GM12878 (cell line): ENCODE measurements at regions not wholly inside any gene's neighbourhood (a gene's known extent, or its start where the extent isn't known, plus 50 kb on each side); places are given as distances from the start of the nearest gene placed in this dataset.

ENCODE experiments used
- ATAC-seq: fragments of 200-7000 bp; cut with Tn5 transposase; 3 replicates; pipeline ENCODE4 v1.9.1; 2020; ENCODE audit warnings: mild to moderate bottlenecking, moderate library complexity
- BruUV-seq: library from RNA; stranded (reverse); fragments of 400-500 nt; replicated peaks from 2 replicates; lab custom pipeline; 2021; lab: Mats Ljungman, UMichigan
- CTCF ChIA-PET: fragments of 300-600 bp; sonication (Branson Sonifier 250); formaldehyde crosslinking; extraction: SDS; loops from one replicate; lab custom pipeline; 2021; ENCODE audit warnings: inconsistent platforms; lab: Yijun Ruan, JAX
- POLR2A ChIA-PET: fragments of 350-600 bp; formaldehyde crosslinking; extraction: SDS; loops from one replicate; lab custom pipeline; 2021; ENCODE audit warnings: inconsistent platforms; lab: Charles Lee
- RAD21 ChIA-PET: fragments of 300-600 bp; sonication (Branson Sonifier 250); formaldehyde crosslinking; loops from one replicate; lab custom pipeline; 2023; ENCODE audit warnings: antibody characterized with exemption; ENCODE audit not compliant: unreplicated experiment; lab: Charles Lee
- SMC1A ChIA-PET: fragments of 300-600 bp; sonication (Branson Sonifier 250); formaldehyde crosslinking; loops from one replicate; lab custom pipeline; 2023; ENCODE audit not compliant: unreplicated experiment, uncharacterized antibody; lab: Charles Lee
- DNase-seq: peaks from one replicate; pipeline ENCODE4 v3.0.0-alpha.2; 2011; ENCODE audit warnings: low read depth, low spot score
- FAIRE-seq: peaks from 3 replicates; lab custom pipeline; 2011; peaks lifted over from hg19 to GRCh38; lab: Jason Lieb, UNC
- H2AFZ ChIP-seq: 2 replicates; pipeline ENCODE4 v1.6.0; 2011; ENCODE audit warnings: low read depth, low read length, control low read depth; ENCODE audit not compliant: control insufficient read depth
- H3K27ac ChIP-seq: 2 replicates; pipeline ENCODE4 v1.5.1; 2011; ENCODE audit warnings: control low read depth; ENCODE audit not compliant: control insufficient read depth, insufficient read depth
- H3K27me3 ChIP-seq, 2 experiments: replicated peaks in 1 of 2; 2 replicates each; pipeline versions ENCODE4 v1.6.0 to v1.6.1; 2011; ENCODE audit warnings: low read length in 1 of 2; ENCODE audit not compliant: control insufficient read depth in 2 of 2, insufficient read depth in 2 of 2
- H3K36me3 ChIP-seq, 2 experiments: 2 replicates each; pipeline ENCODE4 v1.5.1; 2011; ENCODE audit warnings: low read length in 1 of 2; ENCODE audit not compliant: control insufficient read depth in 2 of 2, insufficient read depth in 2 of 2
- H3K4me1 ChIP-seq: 2 replicates; pipeline ENCODE4 v1.6.1; 2011; ENCODE audit warnings: mild to moderate bottlenecking, low read length, moderate library complexity, mixed read lengths; ENCODE audit not compliant: control insufficient read depth, insufficient read depth
- H3K4me2 ChIP-seq: 2 replicates; pipeline ENCODE4 v1.6.0; 2011; ENCODE audit warnings: control low read depth; ENCODE audit not compliant: control insufficient read depth, insufficient read depth
- H3K4me3 ChIP-seq: fragments of 200-600 bp; sonication (generic); 2 replicates; pipeline ENCODE4 v1.5.1; 2016
- H3K79me2 ChIP-seq: 2 replicates; pipeline ENCODE4 v1.6.0; 2011; ENCODE audit warnings: low read length; ENCODE audit not compliant: control insufficient read depth, insufficient read depth
- H3K9ac ChIP-seq: 2 replicates; pipeline ENCODE4 v1.8.0; 2011; ENCODE audit warnings: low read length, control low read depth, mixed read lengths; ENCODE audit not compliant: control insufficient read depth, insufficient read depth
- H3K9me3 ChIP-seq: replicated peaks from 3 replicates; pipeline ENCODE4 v1.5.1; 2011; ENCODE audit warnings: mild to moderate bottlenecking, low read length; ENCODE audit not compliant: control insufficient read depth, insufficient read depth
- H4K20me1 ChIP-seq: 2 replicates; pipeline ENCODE4 v1.6.0; 2011; ENCODE audit not compliant: control insufficient read depth, insufficient read depth
- BCL11A ChIP-seq: IDR thresholded peaks from 2 replicates; pipeline ENCODE4 v1.6.1; 2011; ENCODE audit warnings: low read depth, low read length
- FOXM1 ChIP-seq: IDR thresholded peaks from 2 replicates; pipeline ENCODE4 v1.6.1; 2012; ENCODE audit warnings: low read depth, mild to moderate bottlenecking, inconsistent platforms, low read length, moderate library complexity
- MEF2B ChIP-seq: fragments of 450-650 bp; IDR thresholded peaks from 2 replicates; pipeline ENCODE4 v1.6.1; 2018; ENCODE audit warnings: mild to moderate bottlenecking, moderate library complexity; ENCODE audit not compliant: partially characterized antibody, poor library complexity, severe bottlenecking
- MLLT1 ChIP-seq: fragments of 450-650 bp; IDR thresholded peaks from 2 replicates; pipeline ENCODE4 v1.6.1; 2016; ENCODE audit warnings: mild to moderate bottlenecking
- SIN3A ChIP-seq: IDR thresholded peaks from 2 replicates; pipeline ENCODE4 v1.6.1; 2012; ENCODE audit warnings: low read depth, low read length, improper control_type of control experiment
- SMAD5 ChIP-seq: IDR thresholded peaks from 2 replicates; pipeline ENCODE4 v1.6.1; 2016; ENCODE audit warnings: antibody characterized with exemption, low read depth
- ZNF207 ChIP-seq: fragments of 450-650 bp; IDR thresholded peaks from 2 replicates; pipeline ENCODE4 v1.6.1; 2014; ENCODE audit warnings: antibody characterized with exemption, mild to moderate bottlenecking, borderline replicate concordance
- in situ Hi-C: fragments of 300-500 bp; cut with MboI; formaldehyde crosslinking; loops from 9 replicates; pipeline ENCODE4 v1.14.3; 2018; ENCODE audit warnings: mixed read lengths
- intact Hi-C: fragments of 100-400 bp; cut with micrococcal nuclease; formaldehyde crosslinking; loops from one replicate; pipeline ENCODE4 v1.14.2; 2022; ENCODE audit not compliant: unreplicated experiment

GRCh38 chr3:28125342-28125741, 116.1 kb upstream of the CMC1 start:
- H3K9me3 ChIP-seq, result no peaks in the 10 kb centered on the region
- ATAC-seq (no peak; the same call in 2 of the 3 replicates), DNase-seq (no peak), FAIRE-seq (no peak)
- RAD21 ChIA-PET, result interaction anchor here (0.6 to 18.4 kb wide), 11 partner anchors 6 to 413 kb away, joined by 3 to 344 read pairs (median 8); partner anchors contain the start of gene EOMES
- no peak overlapping the region for H3K9ac ChIP-seq
- no peaks in the 10 kb centered on the region for H3K36me3 ChIP-seq
- SMC1A ChIA-PET, result interaction anchor here (0.7 to 25.3 kb wide), 15 partner anchors 11 to 404 kb away, joined by 3 to 602 read pairs (median 4); no protein-coding TSS in a partner anchor
- in situ Hi-C loops, result no loop called here
- POLR2A ChIA-PET, result interaction anchor here (1.0 to 1.5 kb wide), 5 partner anchors 9 to 402 kb away, joined by 3 to 7 read pairs (median 5); partner anchors contain the start of gene EOMES
- BruUV-seq, result no TSS peak
- no peaks in the 10 kb centered on the region for H4K20me1 ChIP-seq
- H3K4me2 ChIP-seq, result no peak overlapping the region
- H3K4me1 ChIP-seq, result no peaks in the 10 kb centered on the region
- no peak overlapping the region for H2AFZ ChIP-seq
- intact Hi-C loops, result no loop called here
- CTCF ChIA-PET, result interaction anchor here (0.7 to 1.6 kb wide), 10 partner anchors 15 to 419 kb away, joined by 3 to 5 read pairs (median 4); partner anchors contain the start of gene EOMES
- H3K27me3 ChIP-seq, result no peaks in the 10 kb centered on the region
- no peak overlapping the region; the same call in 1 of the 2 replicates for H3K27ac ChIP-seq
- H3K4me3 ChIP-seq, result no peak overlapping the region
- no peak for TF ChIP-seq MLLT1
- peak; percentile 1 for TF ChIP-seq MEF2B
- TF ChIP-seq FOXM1, result 0 out of 2 replicates have a peak, but pooled peaks have one; percentile 1
- TF ChIP-seq SMAD5, result no peak
- no peak for TF ChIP-seq ZNF207
- no peak for TF ChIP-seq SIN3A
- no peak for TF ChIP-seq BCL11A
- no peaks in the 10 kb centered on the region for H3K79me2 ChIP-seq
